HEK293 (cell line): ENCODE measurements at regions not wholly inside any gene's neighbourhood (a gene's known extent, or its start where the extent isn't known, plus 50 kb on each side); places are given as distances from the start of the nearest gene placed in this dataset.

Source experiments
- HOXC10 ChIP-seq: sonication (generic); formaldehyde crosslinking; IDR thresholded peaks from 2 replicates; pipeline ENCODE4 v1.8.1; 2023; ENCODE audit warnings: mild to moderate bottlenecking, missing genetic modification reagents
- ZFP69B ChIP-seq: fragments of 450-650 bp; formaldehyde crosslinking; IDR thresholded peaks from 2 replicates; pipeline ENCODE4 v1.5.1; 2016; ENCODE audit warnings: missing biosample characterization, missing genetic modification characterization
- ZNF133 ChIP-seq: fragments of 450-650 bp; formaldehyde crosslinking; IDR thresholded peaks from 2 replicates; pipeline ENCODE4 v1.5.1; 2016; ENCODE audit warnings: missing biosample characterization, missing genetic modification characterization
- ZNF175 ChIP-seq: fragments of 450-650 bp; formaldehyde crosslinking; IDR thresholded peaks from 2 replicates; pipeline ENCODE4 v1.5.1; 2016; ENCODE audit warnings: missing biosample characterization, missing genetic modification characterization
- ZNF394 ChIP-seq: fragments of 450-650 bp; formaldehyde crosslinking; IDR thresholded peaks from 2 replicates; pipeline ENCODE4 v1.5.1; 2016; ENCODE audit warnings: missing biosample characterization, missing genetic modification characterization, mild to moderate bottlenecking, moderate library complexity, borderline replicate concordance
- ZNF785 ChIP-seq: fragments of 450-650 bp; formaldehyde crosslinking; IDR thresholded peaks from 2 replicates; pipeline ENCODE4 v1.5.1; 2016; ENCODE audit warnings: missing biosample characterization, missing genetic modification characterization
- TF ChIP-seq, protein P1 (sequence below): fragments of 450-650 bp; IDR thresholded peaks from 2 replicates; pipeline ENCODE4 v1.5.1; 2018; ENCODE audit warnings: missing biosample characterization, missing genetic modification characterization
- TF ChIP-seq, protein P2 (sequence below): fragments of 450-650 bp; formaldehyde crosslinking; IDR thresholded peaks from 2 replicates; pipeline ENCODE4 v1.5.1; 2016; ENCODE audit warnings: missing biosample characterization, missing genetic modification characterization
- TF ChIP-seq, protein P3 (sequence below): fragments of 450-650 bp; formaldehyde crosslinking; conservative IDR thresholded peaks from 2 replicates; pipeline ENCODE4 v1.5.1; 2016; ENCODE audit warnings: low read depth, missing biosample characterization, missing genetic modification characterization

DNA sequence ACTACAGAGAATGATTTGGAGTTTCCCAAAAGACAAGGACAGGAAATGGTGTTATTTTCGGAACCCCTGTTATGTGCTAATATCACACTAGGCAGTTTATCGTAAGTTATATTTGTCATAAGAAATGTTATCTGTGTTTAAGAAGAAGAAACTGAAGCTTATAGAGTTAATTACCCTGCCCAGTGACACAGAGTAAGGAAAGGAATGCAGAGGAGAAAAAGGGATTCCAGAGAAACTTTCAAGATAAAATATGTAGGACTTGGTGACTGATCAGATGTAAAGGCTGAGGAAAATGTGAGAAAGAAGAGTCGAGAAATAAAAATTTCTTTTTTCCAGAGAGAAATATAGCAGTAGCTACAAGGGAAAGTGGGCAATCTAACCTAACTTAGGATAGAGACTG is 63.5 kb upstream of the ZNF746 start:
- TF ChIP-seq, protein P1, sequence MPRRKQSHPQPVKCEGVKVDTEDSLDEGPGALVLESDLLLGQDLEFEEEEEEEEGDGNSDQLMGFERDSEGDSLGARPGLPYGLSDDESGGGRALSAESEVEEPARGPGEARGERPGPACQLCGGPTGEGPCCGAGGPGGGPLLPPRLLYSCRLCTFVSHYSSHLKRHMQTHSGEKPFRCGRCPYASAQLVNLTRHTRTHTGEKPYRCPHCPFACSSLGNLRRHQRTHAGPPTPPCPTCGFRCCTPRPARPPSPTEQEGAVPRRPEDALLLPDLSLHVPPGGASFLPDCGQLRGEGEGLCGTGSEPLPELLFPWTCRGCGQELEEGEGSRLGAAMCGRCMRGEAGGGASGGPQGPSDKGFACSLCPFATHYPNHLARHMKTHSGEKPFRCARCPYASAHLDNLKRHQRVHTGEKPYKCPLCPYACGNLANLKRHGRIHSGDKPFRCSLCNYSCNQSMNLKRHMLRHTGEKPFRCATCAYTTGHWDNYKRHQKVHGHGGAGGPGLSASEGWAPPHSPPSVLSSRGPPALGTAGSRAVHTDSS (tag by site-specific recombination), result no peak
- TF ChIP-seq, protein P2, sequence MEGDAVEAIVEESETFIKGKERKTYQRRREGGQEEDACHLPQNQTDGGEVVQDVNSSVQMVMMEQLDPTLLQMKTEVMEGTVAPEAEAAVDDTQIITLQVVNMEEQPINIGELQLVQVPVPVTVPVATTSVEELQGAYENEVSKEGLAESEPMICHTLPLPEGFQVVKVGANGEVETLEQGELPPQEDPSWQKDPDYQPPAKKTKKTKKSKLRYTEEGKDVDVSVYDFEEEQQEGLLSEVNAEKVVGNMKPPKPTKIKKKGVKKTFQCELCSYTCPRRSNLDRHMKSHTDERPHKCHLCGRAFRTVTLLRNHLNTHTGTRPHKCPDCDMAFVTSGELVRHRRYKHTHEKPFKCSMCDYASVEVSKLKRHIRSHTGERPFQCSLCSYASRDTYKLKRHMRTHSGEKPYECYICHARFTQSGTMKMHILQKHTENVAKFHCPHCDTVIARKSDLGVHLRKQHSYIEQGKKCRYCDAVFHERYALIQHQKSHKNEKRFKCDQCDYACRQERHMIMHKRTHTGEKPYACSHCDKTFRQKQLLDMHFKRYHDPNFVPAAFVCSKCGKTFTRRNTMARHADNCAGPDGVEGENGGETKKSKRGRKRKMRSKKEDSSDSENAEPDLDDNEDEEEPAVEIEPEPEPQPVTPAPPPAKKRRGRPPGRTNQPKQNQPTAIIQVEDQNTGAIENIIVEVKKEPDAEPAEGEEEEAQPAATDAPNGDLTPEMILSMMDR, result no peak
- TF ChIP-seq ZNF133 (tag by site-specific recombination) (no peak), ZNF785 (no peak), HOXC10 (CRISPR knock-in tag) (no peak), ZFP69B (tag by site-specific recombination) (no peak), ZNF175 (tag by site-specific recombination) (no peak), ZNF394 (tag by site-specific recombination) (no peak)
- TF ChIP-seq, protein P3, sequence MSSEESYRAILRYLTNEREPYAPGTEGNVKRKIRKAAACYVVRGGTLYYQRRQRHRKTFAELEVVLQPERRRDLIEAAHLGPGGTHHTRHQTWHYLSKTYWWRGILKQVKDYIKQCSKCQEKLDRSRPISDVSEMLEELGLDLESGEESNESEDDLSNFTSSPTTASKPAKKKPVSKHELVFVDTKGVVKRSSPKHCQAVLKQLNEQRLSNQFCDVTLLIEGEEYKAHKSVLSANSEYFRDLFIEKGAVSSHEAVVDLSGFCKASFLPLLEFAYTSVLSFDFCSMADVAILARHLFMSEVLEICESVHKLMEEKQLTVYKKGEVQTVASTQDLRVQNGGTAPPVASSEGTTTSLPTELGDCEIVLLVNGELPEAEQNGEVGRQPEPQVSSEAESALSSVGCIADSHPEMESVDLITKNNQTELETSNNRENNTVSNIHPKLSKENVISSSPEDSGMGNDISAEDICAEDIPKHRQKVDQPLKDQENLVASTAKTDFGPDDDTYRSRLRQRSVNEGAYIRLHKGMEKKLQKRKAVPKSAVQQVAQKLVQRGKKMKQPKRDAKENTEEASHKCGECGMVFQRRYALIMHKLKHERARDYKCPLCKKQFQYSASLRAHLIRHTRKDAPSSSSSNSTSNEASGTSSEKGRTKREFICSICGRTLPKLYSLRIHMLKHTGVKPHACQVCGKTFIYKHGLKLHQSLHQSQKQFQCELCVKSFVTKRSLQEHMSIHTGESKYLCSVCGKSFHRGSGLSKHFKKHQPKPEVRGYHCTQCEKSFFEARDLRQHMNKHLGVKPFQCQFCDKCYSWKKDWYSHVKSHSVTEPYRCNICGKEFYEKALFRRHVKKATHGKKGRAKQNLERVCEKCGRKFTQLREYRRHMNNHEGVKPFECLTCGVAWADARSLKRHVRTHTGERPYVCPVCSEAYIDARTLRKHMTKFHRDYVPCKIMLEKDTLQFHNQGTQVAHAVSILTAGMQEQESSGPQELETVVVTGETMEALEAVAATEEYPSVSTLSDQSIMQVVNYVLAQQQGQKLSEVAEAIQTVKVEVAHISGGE, result no peak
